Adrenal gland (tissue), 5 donors: ENCODE measurements at regions not wholly inside any gene's neighbourhood (a gene's known extent, or its start where the extent isn't known, plus 50 kb on each side); places are given as distances from the start of the nearest gene placed in this dataset.

Source experiments
- POLR2A ChIP-seq, 2 donors: fragments of 450-650 bp; IDR thresholded peaks; one replicate each; pipeline ENCODE4 v1.6.1; 2017; ENCODE audit warnings: antibody characterized with exemption in 2 of 2, mild to moderate bottlenecking in 2 of 2, moderate library complexity in 1 of 2
- TF ChIP-seq, protein P1 (sequence below), 6 experiments: fragments of 450-650 bp in 4 of 6; fragments of 200-600 bp in 2 of 6; sonication (generic) in 1 of 6; IDR thresholded peaks; 1 replicate in 5 of 6; 2 replicates in 1 of 6; pipeline versions ENCODE4 v1.5.1 to v1.8.0; 2016 to 2021; ENCODE audit warnings: antibody characterized with exemption in 6 of 6, mild to moderate bottlenecking in 2 of 6, moderate library complexity in 1 of 6
- donor health status: DM: no; HTN: no; CAD: no.

DNA sequence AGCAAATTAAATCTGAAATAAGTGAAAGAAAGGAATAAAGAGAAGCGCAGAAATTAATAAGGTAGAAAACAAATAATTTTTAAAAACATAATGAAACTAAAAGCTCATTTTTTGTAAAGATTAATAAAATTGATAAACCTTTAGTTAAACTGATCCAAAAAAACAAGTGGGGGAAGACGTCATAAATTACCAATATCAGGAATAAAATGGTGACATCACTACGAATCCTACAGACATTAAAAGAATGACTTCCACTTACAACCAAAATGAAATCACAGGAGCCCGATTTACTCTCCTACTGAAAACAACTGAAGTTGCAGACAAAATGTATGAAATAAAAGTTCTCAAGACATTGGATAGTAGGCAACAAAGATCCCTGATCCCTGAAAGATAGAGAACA lies 68.1 kb upstream of the IFFO2 start:
- TF ChIP-seq, protein P1, sequence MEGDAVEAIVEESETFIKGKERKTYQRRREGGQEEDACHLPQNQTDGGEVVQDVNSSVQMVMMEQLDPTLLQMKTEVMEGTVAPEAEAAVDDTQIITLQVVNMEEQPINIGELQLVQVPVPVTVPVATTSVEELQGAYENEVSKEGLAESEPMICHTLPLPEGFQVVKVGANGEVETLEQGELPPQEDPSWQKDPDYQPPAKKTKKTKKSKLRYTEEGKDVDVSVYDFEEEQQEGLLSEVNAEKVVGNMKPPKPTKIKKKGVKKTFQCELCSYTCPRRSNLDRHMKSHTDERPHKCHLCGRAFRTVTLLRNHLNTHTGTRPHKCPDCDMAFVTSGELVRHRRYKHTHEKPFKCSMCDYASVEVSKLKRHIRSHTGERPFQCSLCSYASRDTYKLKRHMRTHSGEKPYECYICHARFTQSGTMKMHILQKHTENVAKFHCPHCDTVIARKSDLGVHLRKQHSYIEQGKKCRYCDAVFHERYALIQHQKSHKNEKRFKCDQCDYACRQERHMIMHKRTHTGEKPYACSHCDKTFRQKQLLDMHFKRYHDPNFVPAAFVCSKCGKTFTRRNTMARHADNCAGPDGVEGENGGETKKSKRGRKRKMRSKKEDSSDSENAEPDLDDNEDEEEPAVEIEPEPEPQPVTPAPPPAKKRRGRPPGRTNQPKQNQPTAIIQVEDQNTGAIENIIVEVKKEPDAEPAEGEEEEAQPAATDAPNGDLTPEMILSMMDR (IDR thresholded peaks at IDR 0.05), result no peak
- no peak for TF ChIP-seq POLR2A (IDR thresholded peaks at IDR 0.05)
